H1 (cell line): ENCODE measurements at regions not wholly inside any gene's neighbourhood (a gene's known extent, or its start where the extent isn't known, plus 50 kb on each side); places are given as distances from the start of the nearest gene placed in this dataset.

Experiments used
- CTCF ChIA-PET: fragments of 300-600 bp; sonication (Branson Sonifier 250); formaldehyde crosslinking; loops from one replicate; lab custom pipeline; 2021; ENCODE audit not compliant: partially characterized antibody; lab: Charles Lee
- POLR2A ChIA-PET: fragments of 300-600 bp; sonication (Branson Sonifier 250); formaldehyde crosslinking; loops from one replicate; lab custom pipeline; 2021; ENCODE audit warnings: inconsistent platforms; ENCODE audit not compliant: partially characterized antibody; lab: Charles Lee
- DNase-seq, 2 experiments: peaks; one replicate each; pipeline versions ENCODE4 v3.0.0 to v3.0.0-alpha.2; 2010 to 2022; ENCODE audit warnings: low spot score in 2 of 2, low read depth in 1 of 2, mixed read lengths in 1 of 2
- FAIRE-seq: peaks from 2 replicates; lab custom pipeline; 2011; peaks lifted over from hg19 to GRCh38; lab: Jason Lieb, UNC
- H2AFZ ChIP-seq: 2 replicates; pipeline ENCODE4 v1.8.1; 2012; ENCODE audit warnings: low read length, inconsistent platforms
- H2AK5ac ChIP-seq: 2 replicates; pipeline ENCODE4 v1.6.1; 2013; ENCODE audit warnings: low read depth, low read length
- H2BK120ac ChIP-seq: replicated peaks from 2 replicates; pipeline ENCODE3; 2013; ENCODE audit warnings: low read depth, low read length, inconsistent platforms
- H2BK12ac ChIP-seq: 2 replicates; pipeline ENCODE4 v1.6.1; 2013; ENCODE audit warnings: low read depth, low read length
- H2BK15ac ChIP-seq: 2 replicates; pipeline ENCODE4 v1.6.1; 2013; ENCODE audit warnings: low read length
- H2BK20ac ChIP-seq: 2 replicates; pipeline ENCODE4 v1.6.1; 2013; ENCODE audit warnings: low read length
- H2BK5ac ChIP-seq: 2 replicates; pipeline ENCODE4 v1.6.1; 2013; ENCODE audit warnings: low read depth, low read length
- H3K14ac ChIP-seq: 2 replicates; pipeline ENCODE4 v1.6.1; 2013; ENCODE audit warnings: inconsistent platforms; ENCODE audit not compliant: insufficient read length
- H3K18ac ChIP-seq: 2 replicates; pipeline ENCODE4 v1.6.1; 2013; ENCODE audit warnings: low read length; ENCODE audit errors: extremely low read depth
- H3K23ac ChIP-seq: 2 replicates; pipeline ENCODE4 v1.6.1; 2013; ENCODE audit warnings: inconsistent platforms; ENCODE audit not compliant: insufficient read length
- H3K23me2 ChIP-seq: 2 replicates; pipeline ENCODE4 v1.6.1; 2013; ENCODE audit warnings: low read depth, low read length
- H3K27ac ChIP-seq: 2 replicates; pipeline ENCODE4 v1.6.1; 2011; ENCODE audit warnings: low read depth, low read length, inconsistent platforms
- H3K27me3 ChIP-seq, 4 experiments: replicated peaks in 1 of 4; 1 replicate in 1 of 4; 2 replicates in 3 of 4; pipeline versions ENCODE4 v1.6.1 to v1.8.1; 2011 to 2013; ENCODE audit warnings: low read length in 3 of 4, mild to moderate bottlenecking in 3 of 4, inconsistent platforms in 2 of 4, mixed read lengths in 2 of 4, moderate library complexity in 1 of 4; ENCODE audit not compliant: control insufficient read depth in 3 of 4, insufficient read depth in 3 of 4; ENCODE audit errors: extremely low read depth in 1 of 4
- H3K36me3 ChIP-seq, 4 experiments: 2 replicates each; pipeline versions ENCODE4 v1.6.1 to v1.8.1; 2011 to 2013; ENCODE audit warnings: mild to moderate bottlenecking in 4 of 4, low read length in 3 of 4, moderate library complexity in 2 of 4, control low read depth in 1 of 4, inconsistent platforms in 1 of 4; ENCODE audit not compliant: insufficient read depth in 4 of 4, control insufficient read depth in 2 of 4
- H3K4ac ChIP-seq: replicated peaks from 2 replicates; pipeline ENCODE3; 2013; ENCODE audit warnings: low read length, low read depth, mixed read lengths, inconsistent platforms; ENCODE audit not compliant: insufficient read length
- H3K4me1 ChIP-seq, 4 experiments: replicated peaks in 1 of 4; 1 replicate in 1 of 4; 2 replicates in 3 of 4; pipeline versions ENCODE4 v1.6.1 to v1.8.1; 2011 to 2013; ENCODE audit warnings: low read length in 3 of 4, inconsistent platforms in 2 of 4, mixed read lengths in 1 of 4; ENCODE audit not compliant: insufficient read depth in 4 of 4, control insufficient read depth in 3 of 4
- H3K4me2 ChIP-seq, 2 experiments: 2 replicates each; pipeline versions ENCODE4 v1.6.1 to v1.8.1; 2011 to 2013; ENCODE audit warnings: low read depth in 2 of 2, low read length in 2 of 2, control low read depth in 1 of 2, inconsistent platforms in 1 of 2, mild to moderate bottlenecking in 1 of 2; ENCODE audit not compliant: insufficient read depth in 1 of 2
- H3K4me3 ChIP-seq, 4 experiments: fragments of 200-600, 300-600 bp in 1 of 4; sonication (generic), shearing (Covaris generic), sonication (Bioruptor Twin) in 1 of 4; 2 replicates each; pipeline versions ENCODE4 v1.5.1 to v1.8.1; 2011 to 2016; ENCODE audit warnings: low read length in 4 of 4, low read depth in 3 of 4, control low read depth in 2 of 4, inconsistent platforms in 2 of 4, mild to moderate bottlenecking in 2 of 4, mixed read lengths in 1 of 4, moderate library complexity in 1 of 4; ENCODE audit not compliant: insufficient read depth in 2 of 4; ENCODE audit errors: extremely low read depth in 1 of 4
- H3K56ac ChIP-seq: replicated peaks from 2 replicates; pipeline ENCODE3; 2013; ENCODE audit warnings: low read depth, mild to moderate bottlenecking, mixed read lengths, low read length, inconsistent platforms; ENCODE audit not compliant: insufficient read length
- H3K79me1 ChIP-seq: 2 replicates; pipeline ENCODE4 v1.6.1; 2013; ENCODE audit warnings: low read depth, low read length, control low read depth
- H3K79me2 ChIP-seq, 2 experiments: 2 replicates each; pipeline versions ENCODE4 v1.6.1 to v1.8.1; 2012 to 2013; ENCODE audit warnings: low read length in 2 of 2, mild to moderate bottlenecking in 2 of 2, inconsistent platforms in 1 of 2; ENCODE audit not compliant: insufficient read depth in 2 of 2, control insufficient read depth in 1 of 2
- H3K9ac ChIP-seq, 4 experiments: replicated peaks in 1 of 4; 1 replicate in 1 of 4; 2 replicates in 3 of 4; pipeline versions ENCODE4 v1.6.1 to v1.8.1; 2011 to 2013; ENCODE audit warnings: low read depth in 3 of 4, low read length in 3 of 4, control low read depth in 2 of 4, mild to moderate bottlenecking in 2 of 4, moderate library complexity in 2 of 4, inconsistent platforms in 1 of 4; ENCODE audit errors: extremely low read depth in 1 of 4
- H3K9me3 ChIP-seq, 2 experiments: 2 replicates each; pipeline versions ENCODE4 v1.6.1 to v1.8.1; 2012 to 2013; ENCODE audit warnings: mild to moderate bottlenecking in 2 of 2, moderate library complexity in 2 of 2, control low read depth in 1 of 2, inconsistent platforms in 1 of 2, low read depth in 1 of 2, low read length in 1 of 2, mixed read lengths in 1 of 2; ENCODE audit not compliant: insufficient read depth in 2 of 2
- H4K20me1 ChIP-seq, 2 experiments: replicated peaks in 1 of 2; 2 replicates each; pipeline versions ENCODE3 to v1.8.1; 2011 to 2013; ENCODE audit warnings: inconsistent platforms in 2 of 2, low read length in 2 of 2, mild to moderate bottlenecking in 1 of 2; ENCODE audit not compliant: insufficient read depth in 2 of 2, control insufficient read depth in 1 of 2
- H4K5ac ChIP-seq: 2 replicates; pipeline ENCODE4 v1.6.1; 2013; ENCODE audit warnings: low read length, low read depth, mixed read lengths, inconsistent platforms; ENCODE audit not compliant: insufficient read length
- H4K8ac ChIP-seq: 2 replicates; pipeline ENCODE4 v1.8.0; 2013; ENCODE audit warnings: mild to moderate bottlenecking, moderate library complexity, low read length, inconsistent platforms; ENCODE audit not compliant: insufficient read depth; ENCODE audit errors: extremely low read depth
- H4K91ac ChIP-seq: replicated peaks from 2 replicates; pipeline ENCODE3; 2013; ENCODE audit warnings: low read length, mixed read lengths, inconsistent platforms; ENCODE audit not compliant: insufficient read length
- ATF2 ChIP-seq: IDR thresholded peaks from 2 replicates; pipeline ENCODE4 v1.6.1; 2012; ENCODE audit warnings: low read length, inconsistent platforms
- JUN ChIP-seq: IDR thresholded peaks from 2 replicates; pipeline ENCODE4 v1.6.1; 2011; ENCODE audit warnings: low read depth, mild to moderate bottlenecking, improper control_type of control experiment, low read length
- KDM5A ChIP-seq: fragments of 200-600 bp; IDR thresholded peaks from 2 replicates; pipeline ENCODE4 v1.7.1; 2012; ENCODE audit warnings: mild to moderate bottlenecking, low read length, inconsistent platforms, mixed read lengths
- MAFK ChIP-seq: IDR thresholded peaks from 2 replicates; pipeline ENCODE4 v1.6.1; 2012; ENCODE audit warnings: low read depth, mild to moderate bottlenecking, improper control_type of control experiment, low read length
- NANOG ChIP-seq: IDR thresholded peaks from 2 replicates; pipeline ENCODE4 v1.6.1; 2011; ENCODE audit warnings: low read length, low read depth, mild to moderate bottlenecking, inconsistent platforms; ENCODE audit not compliant: insufficient read depth, poor library complexity, severe bottlenecking
- TAF7 ChIP-seq: optimal IDR thresholded peaks from 2 replicates; pipeline ENCODE3; 2011; ENCODE audit warnings: low read depth, mild to moderate bottlenecking, inconsistent platforms, low read length, moderate library complexity, borderline replicate concordance
- WGBS, 2 experiments: shearing (Covaris generic) in 1 of 2; methylation state at CpG; one replicate each; pipeline versions ENCODE4 v1.1.6 to v1.1.7; 2013 to 2015; ENCODE audit warnings: low lambda C conversion rate in 2 of 2, mixed read lengths in 2 of 2, inconsistent platforms in 1 of 2, low coverage in 1 of 2, missing lambda C conversion rate in 1 of 2; ENCODE audit not compliant: insufficient replicate concordance in 2 of 2, insufficient coverage in 1 of 2, insufficient read length in 1 of 2; ENCODE audit errors: extremely low coverage in 1 of 2, missing lambda C conversion rate in 1 of 2; 5-methylcytosine and 5-hydroxymethylcytosine counted together
- TF ChIP-seq, protein P1 (sequence below), 3 experiments: IDR thresholded peaks; 1 replicate in 2 of 3; 2 replicates in 1 of 3; pipeline versions ENCODE4 v1.5.1 to v1.6.1; 2011; ENCODE audit warnings: low read length in 3 of 3, mild to moderate bottlenecking in 3 of 3, inconsistent platforms in 2 of 3, low read depth in 1 of 3, moderate library complexity in 1 of 3; ENCODE audit not compliant: insufficient read depth in 1 of 3; ENCODE audit errors: control extremely low read depth in 1 of 3

DNA sequence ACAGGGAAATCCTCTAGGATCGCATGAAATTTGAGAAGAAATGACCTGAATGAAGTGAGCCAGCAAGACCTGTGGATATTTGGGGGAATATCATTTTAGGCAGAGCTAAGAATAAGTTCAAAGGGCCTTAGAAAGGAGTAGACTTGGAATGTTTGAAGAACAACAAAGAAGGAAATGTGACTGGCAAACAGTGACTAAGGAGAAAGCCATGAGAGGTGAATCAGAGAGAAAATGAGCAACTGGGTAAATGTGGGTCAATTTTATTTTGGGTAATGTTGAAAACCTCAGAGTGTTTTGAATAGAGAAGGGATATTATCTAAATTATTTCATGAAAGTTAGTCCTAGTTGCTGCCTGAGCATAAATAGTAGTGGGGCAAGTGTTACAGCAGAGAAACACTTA is 672.8 kb downstream of the LMO4 start:
- WGBS, 2 experiments: 92% methylated on average over 1 of the region's 1 CpG; no CpG with 5 or more reads in 1 of the 2 experiments
- POLR2A ChIA-PET: no interaction called here
- no peak overlapping the region for H2AK5ac ChIP-seq
- TF ChIP-seq, protein P1, sequence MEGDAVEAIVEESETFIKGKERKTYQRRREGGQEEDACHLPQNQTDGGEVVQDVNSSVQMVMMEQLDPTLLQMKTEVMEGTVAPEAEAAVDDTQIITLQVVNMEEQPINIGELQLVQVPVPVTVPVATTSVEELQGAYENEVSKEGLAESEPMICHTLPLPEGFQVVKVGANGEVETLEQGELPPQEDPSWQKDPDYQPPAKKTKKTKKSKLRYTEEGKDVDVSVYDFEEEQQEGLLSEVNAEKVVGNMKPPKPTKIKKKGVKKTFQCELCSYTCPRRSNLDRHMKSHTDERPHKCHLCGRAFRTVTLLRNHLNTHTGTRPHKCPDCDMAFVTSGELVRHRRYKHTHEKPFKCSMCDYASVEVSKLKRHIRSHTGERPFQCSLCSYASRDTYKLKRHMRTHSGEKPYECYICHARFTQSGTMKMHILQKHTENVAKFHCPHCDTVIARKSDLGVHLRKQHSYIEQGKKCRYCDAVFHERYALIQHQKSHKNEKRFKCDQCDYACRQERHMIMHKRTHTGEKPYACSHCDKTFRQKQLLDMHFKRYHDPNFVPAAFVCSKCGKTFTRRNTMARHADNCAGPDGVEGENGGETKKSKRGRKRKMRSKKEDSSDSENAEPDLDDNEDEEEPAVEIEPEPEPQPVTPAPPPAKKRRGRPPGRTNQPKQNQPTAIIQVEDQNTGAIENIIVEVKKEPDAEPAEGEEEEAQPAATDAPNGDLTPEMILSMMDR (IDR thresholded peaks at IDR 0.05; ENCODE audit: control extremely low read depth in 1 of 3, insufficient read depth in 1 of 3, low read depth in 1 of 3, low read length in 3 of 3): no peak
- TF ChIP-seq KDM5A: no peak
- TF ChIP-seq JUN: no peak
- TF ChIP-seq MAFK: no peak
- TF ChIP-seq TAF7: no peak
- TF ChIP-seq ATF2: no peak
- no peak for TF ChIP-seq NANOG

More for the DNA sequence above, 672.8 kb downstream of the LMO4 start:
- no peaks in the 10 kb centered on the region for H3K4me1 ChIP-seq
- DNase-seq (no peak), FAIRE-seq (no peak)
- H2BK120ac ChIP-seq: no peak overlapping the region
- no peak overlapping the region for H4K5ac ChIP-seq
- H3K27ac ChIP-seq: no peak overlapping the region
- peak overlapping the region; percentile 89 for H2AFZ ChIP-seq
- no peaks in the 10 kb centered on the region for H3K27me3 ChIP-seq
- H3K56ac ChIP-seq: no peak overlapping the region
- no peak overlapping the region for H2BK20ac ChIP-seq
- no peak overlapping the region for H3K9ac ChIP-seq
- no peak overlapping the region for H3K4ac ChIP-seq
- H2BK15ac ChIP-seq: no peak overlapping the region
- H3K4me3 ChIP-seq: no peak overlapping the region
- no peaks in the 10 kb centered on the region for H3K23me2 ChIP-seq
- H3K9me3 ChIP-seq: no peaks in the 10 kb centered on the region
- H3K18ac ChIP-seq: no peak overlapping the region
- no peak overlapping the region for H2BK5ac ChIP-seq
- no peak overlapping the region for H4K8ac ChIP-seq
- H4K20me1 ChIP-seq: no peaks in the 10 kb centered on the region
- CTCF ChIA-PET: interaction anchor here (0.6 kb wide), 1 partner anchor 252 kb away, joined by 3 read pairs; no protein-coding TSS in a partner anchor
- H3K36me3 ChIP-seq: no peaks in the 10 kb centered on the region
- no peak overlapping the region for H3K4me2 ChIP-seq
- H3K79me1 ChIP-seq: no peaks in the 10 kb centered on the region
- no peak overlapping the region for H4K91ac ChIP-seq
- no peak overlapping the region for H3K14ac ChIP-seq
- H2BK12ac ChIP-seq: no peak overlapping the region
- no peaks in the 10 kb centered on the region for H3K79me2 ChIP-seq
- H3K23ac ChIP-seq: no peak overlapping the region
